ENCODE measurements at regions not wholly inside any gene's neighbourhood (a gene's known extent, or its start where the extent isn't known, plus 50 kb on each side); places are given as distances from the start of the nearest gene placed in this dataset.
"Not testable (repeated sequence)": the region's sequence is repeated elsewhere in the genome, so short reads cannot be mapped to it uniquely, and the experiment has no call there.

- no peak overlapping the region for H3K4me3 Mint-ChIP-seq
- DNase-seq: no peak
- H3K27ac Mint-ChIP-seq: no peak overlapping the region
- TF ChIP-seq CTCF (IDR thresholded peaks at IDR 0.05): no peak
- H3K9me3 Mint-ChIP-seq: peaks cover 72% of the 10 kb centered on the region
- H3K4me1 Mint-ChIP-seq (ENCODE audit: low read depth): no peaks in the 10 kb centered on the region
- H3K36me3 Mint-ChIP-seq (ENCODE audit: low read depth): peaks cover 5% of the 10 kb centered on the region; the same call in 1 of the 2 replicates
- H3K27me3 Mint-ChIP-seq (ENCODE audit: insufficient read depth): no peaks in the 10 kb centered on the region; the same call in 1 of the 2 replicates
Measured at GRCh38 chr14:44453433-44454171, 53.5 kb downstream of the FSCB start.

- not testable (repeated sequence) for H3K27ac Mint-ChIP-seq; H3K4me1 Mint-ChIP-seq (ENCODE audit: low read depth)
Measured at GRCh38 chr14:44450232-44450631, 56.9 kb downstream of the FSCB start.

GRCh38 chr14:44449680-44450079, 57.4 kb downstream of the FSCB start:
- Mint-ChIP-seq H3K27me3 (ENCODE audit: insufficient read depth) (no peaks in the 10 kb centered on the region; the same call in 1 of the 2 replicates), H3K36me3 (ENCODE audit: low read depth) (no peaks in the 10 kb centered on the region; the same call in 1 of the 2 replicates), H3K4me1 (ENCODE audit: low read depth) (no peaks in the 10 kb centered on the region), H3K27ac (no peak overlapping the region), H3K4me3 (no peak overlapping the region), H3K9me3 (peaks cover 43% of the 10 kb centered on the region)
- no peak for TF ChIP-seq CTCF (IDR thresholded peaks at IDR 0.05)
- no peak for DNase-seq

More at GRCh38 chr14:44450232-44450631, 56.9 kb downstream of the FSCB start:
- DNase-seq; H3K36me3 Mint-ChIP-seq (ENCODE audit: low read depth); H3K4me3 Mint-ChIP-seq; H3K27me3 Mint-ChIP-seq (ENCODE audit: insufficient read depth): not testable (repeated sequence)
- H3K9me3 Mint-ChIP-seq: peaks cover 47% of the 10 kb centered on the region

- H3K4me3 Mint-ChIP-seq: no peak overlapping the region
- H3K4me1 Mint-ChIP-seq (ENCODE audit: low read depth): no peaks in the 10 kb centered on the region
- no peak for TF ChIP-seq CTCF (IDR thresholded peaks at IDR 0.05)
- H3K27me3 Mint-ChIP-seq (ENCODE audit: insufficient read depth): no peaks in the 10 kb centered on the region; the same call in 1 of the 2 replicates
- no peak overlapping the region for H3K27ac Mint-ChIP-seq
- no peaks in the 10 kb centered on the region; the same call in 1 of the 2 replicates for H3K36me3 Mint-ChIP-seq (ENCODE audit: low read depth)
- peaks cover 43% of the 10 kb centered on the region for H3K9me3 Mint-ChIP-seq
- no peak for DNase-seq
Measured at GRCh38 chr14:44448951-44449358, 58.1 kb downstream of the FSCB start.

GRCh38 chr14:44446965-44447364, 60.1 kb downstream of the FSCB start:
- no peak for TF ChIP-seq CTCF (IDR thresholded peaks at IDR 0.05)
- H3K4me3 Mint-ChIP-seq: no peak overlapping the region
- no peak for DNase-seq
- H3K27me3 Mint-ChIP-seq (ENCODE audit: insufficient read depth): no peaks in the 10 kb centered on the region; the same call in 1 of the 2 replicates
- H3K4me1 Mint-ChIP-seq (ENCODE audit: low read depth): no peaks in the 10 kb centered on the region
- no peak overlapping the region for H3K27ac Mint-ChIP-seq
- no peaks in the 10 kb centered on the region; the same call in 1 of the 2 replicates for H3K36me3 Mint-ChIP-seq (ENCODE audit: low read depth)
- peaks cover 26% of the 10 kb centered on the region for H3K9me3 Mint-ChIP-seq

- Mint-ChIP-seq H3K36me3 (ENCODE audit: low read depth) (no peaks in the 10 kb centered on the region), H3K4me3 (no peak overlapping the region), H3K4me1 (ENCODE audit: low read depth) (no peaks in the 10 kb centered on the region), H3K27me3 (ENCODE audit: insufficient read depth) (no peaks in the 10 kb centered on the region), H3K27ac (no peak overlapping the region), H3K9me3 (peaks cover 21% of the 10 kb centered on the region)
- TF ChIP-seq CTCF (IDR thresholded peaks at IDR 0.05): no peak
- no peak for DNase-seq
Measured at GRCh38 chr14:44444454-44444853, 62.6 kb downstream of the FSCB start.

Measured in HFFc6 (cell line).